H1 (cell line): ENCODE measurements at regions not wholly inside any gene's neighbourhood (a gene's known extent, or its start where the extent isn't known, plus 50 kb on each side); places are given as distances from the start of the nearest gene placed in this dataset.

Source experiments
- CTCF ChIA-PET: fragments of 300-600 bp; sonication (Branson Sonifier 250); formaldehyde crosslinking; loops from one replicate; lab custom pipeline; 2021; ENCODE audit not compliant: partially characterized antibody; lab: Charles Lee
- POLR2A ChIA-PET: fragments of 300-600 bp; sonication (Branson Sonifier 250); formaldehyde crosslinking; loops from one replicate; lab custom pipeline; 2021; ENCODE audit warnings: inconsistent platforms; ENCODE audit not compliant: partially characterized antibody; lab: Charles Lee
- DNase-seq, 2 experiments: peaks; one replicate each; pipeline versions ENCODE4 v3.0.0 to v3.0.0-alpha.2; 2010 to 2022; ENCODE audit warnings: low spot score in 2 of 2, low read depth in 1 of 2, mixed read lengths in 1 of 2
- FAIRE-seq: peaks from 2 replicates; lab custom pipeline; 2011; peaks lifted over from hg19 to GRCh38; lab: Jason Lieb, UNC
- H2AFZ ChIP-seq: 2 replicates; pipeline ENCODE4 v1.8.1; 2012; ENCODE audit warnings: low read length, inconsistent platforms
- H2AK5ac ChIP-seq: 2 replicates; pipeline ENCODE4 v1.6.1; 2013; ENCODE audit warnings: low read depth, low read length
- H2BK120ac ChIP-seq: replicated peaks from 2 replicates; pipeline ENCODE3; 2013; ENCODE audit warnings: low read depth, low read length, inconsistent platforms
- H2BK12ac ChIP-seq: 2 replicates; pipeline ENCODE4 v1.6.1; 2013; ENCODE audit warnings: low read depth, low read length
- H2BK15ac ChIP-seq: 2 replicates; pipeline ENCODE4 v1.6.1; 2013; ENCODE audit warnings: low read length
- H2BK20ac ChIP-seq: 2 replicates; pipeline ENCODE4 v1.6.1; 2013; ENCODE audit warnings: low read length
- H2BK5ac ChIP-seq: 2 replicates; pipeline ENCODE4 v1.6.1; 2013; ENCODE audit warnings: low read depth, low read length
- H3K14ac ChIP-seq: 2 replicates; pipeline ENCODE4 v1.6.1; 2013; ENCODE audit warnings: inconsistent platforms; ENCODE audit not compliant: insufficient read length
- H3K18ac ChIP-seq: 2 replicates; pipeline ENCODE4 v1.6.1; 2013; ENCODE audit warnings: low read length; ENCODE audit errors: extremely low read depth
- H3K23ac ChIP-seq: 2 replicates; pipeline ENCODE4 v1.6.1; 2013; ENCODE audit warnings: inconsistent platforms; ENCODE audit not compliant: insufficient read length
- H3K23me2 ChIP-seq: 2 replicates; pipeline ENCODE4 v1.6.1; 2013; ENCODE audit warnings: low read depth, low read length
- H3K27ac ChIP-seq: 2 replicates; pipeline ENCODE4 v1.6.1; 2011; ENCODE audit warnings: low read depth, low read length, inconsistent platforms
- H3K27me3 ChIP-seq, 4 experiments: replicated peaks in 1 of 4; 1 replicate in 1 of 4; 2 replicates in 3 of 4; pipeline versions ENCODE4 v1.6.1 to v1.8.1; 2011 to 2013; ENCODE audit warnings: low read length in 3 of 4, mild to moderate bottlenecking in 3 of 4, inconsistent platforms in 2 of 4, mixed read lengths in 2 of 4, moderate library complexity in 1 of 4; ENCODE audit not compliant: control insufficient read depth in 3 of 4, insufficient read depth in 3 of 4; ENCODE audit errors: extremely low read depth in 1 of 4
- H3K36me3 ChIP-seq, 4 experiments: 2 replicates each; pipeline versions ENCODE4 v1.6.1 to v1.8.1; 2011 to 2013; ENCODE audit warnings: mild to moderate bottlenecking in 4 of 4, low read length in 3 of 4, moderate library complexity in 2 of 4, control low read depth in 1 of 4, inconsistent platforms in 1 of 4; ENCODE audit not compliant: insufficient read depth in 4 of 4, control insufficient read depth in 2 of 4
- H3K4ac ChIP-seq: replicated peaks from 2 replicates; pipeline ENCODE3; 2013; ENCODE audit warnings: low read length, low read depth, mixed read lengths, inconsistent platforms; ENCODE audit not compliant: insufficient read length
- H3K4me1 ChIP-seq, 4 experiments: replicated peaks in 1 of 4; 1 replicate in 1 of 4; 2 replicates in 3 of 4; pipeline versions ENCODE4 v1.6.1 to v1.8.1; 2011 to 2013; ENCODE audit warnings: low read length in 3 of 4, inconsistent platforms in 2 of 4, mixed read lengths in 1 of 4; ENCODE audit not compliant: insufficient read depth in 4 of 4, control insufficient read depth in 3 of 4
- H3K4me2 ChIP-seq, 2 experiments: 2 replicates each; pipeline versions ENCODE4 v1.6.1 to v1.8.1; 2011 to 2013; ENCODE audit warnings: low read depth in 2 of 2, low read length in 2 of 2, control low read depth in 1 of 2, inconsistent platforms in 1 of 2, mild to moderate bottlenecking in 1 of 2; ENCODE audit not compliant: insufficient read depth in 1 of 2
- H3K4me3 ChIP-seq, 4 experiments: fragments of 200-600, 300-600 bp in 1 of 4; sonication (generic), shearing (Covaris generic), sonication (Bioruptor Twin) in 1 of 4; 2 replicates each; pipeline versions ENCODE4 v1.5.1 to v1.8.1; 2011 to 2016; ENCODE audit warnings: low read length in 4 of 4, low read depth in 3 of 4, control low read depth in 2 of 4, inconsistent platforms in 2 of 4, mild to moderate bottlenecking in 2 of 4, mixed read lengths in 1 of 4, moderate library complexity in 1 of 4; ENCODE audit not compliant: insufficient read depth in 2 of 4; ENCODE audit errors: extremely low read depth in 1 of 4
- H3K56ac ChIP-seq: replicated peaks from 2 replicates; pipeline ENCODE3; 2013; ENCODE audit warnings: low read depth, mild to moderate bottlenecking, mixed read lengths, low read length, inconsistent platforms; ENCODE audit not compliant: insufficient read length
- H3K79me1 ChIP-seq: 2 replicates; pipeline ENCODE4 v1.6.1; 2013; ENCODE audit warnings: low read depth, low read length, control low read depth
- H3K79me2 ChIP-seq, 2 experiments: 2 replicates each; pipeline versions ENCODE4 v1.6.1 to v1.8.1; 2012 to 2013; ENCODE audit warnings: low read length in 2 of 2, mild to moderate bottlenecking in 2 of 2, inconsistent platforms in 1 of 2; ENCODE audit not compliant: insufficient read depth in 2 of 2, control insufficient read depth in 1 of 2
- H3K9ac ChIP-seq, 4 experiments: replicated peaks in 1 of 4; 1 replicate in 1 of 4; 2 replicates in 3 of 4; pipeline versions ENCODE4 v1.6.1 to v1.8.1; 2011 to 2013; ENCODE audit warnings: low read depth in 3 of 4, low read length in 3 of 4, control low read depth in 2 of 4, mild to moderate bottlenecking in 2 of 4, moderate library complexity in 2 of 4, inconsistent platforms in 1 of 4; ENCODE audit errors: extremely low read depth in 1 of 4
- H3K9me3 ChIP-seq, 2 experiments: 2 replicates each; pipeline versions ENCODE4 v1.6.1 to v1.8.1; 2012 to 2013; ENCODE audit warnings: mild to moderate bottlenecking in 2 of 2, moderate library complexity in 2 of 2, control low read depth in 1 of 2, inconsistent platforms in 1 of 2, low read depth in 1 of 2, low read length in 1 of 2, mixed read lengths in 1 of 2; ENCODE audit not compliant: insufficient read depth in 2 of 2
- H4K20me1 ChIP-seq, 2 experiments: replicated peaks in 1 of 2; 2 replicates each; pipeline versions ENCODE3 to v1.8.1; 2011 to 2013; ENCODE audit warnings: inconsistent platforms in 2 of 2, low read length in 2 of 2, mild to moderate bottlenecking in 1 of 2; ENCODE audit not compliant: insufficient read depth in 2 of 2, control insufficient read depth in 1 of 2
- H4K5ac ChIP-seq: 2 replicates; pipeline ENCODE4 v1.6.1; 2013; ENCODE audit warnings: low read length, low read depth, mixed read lengths, inconsistent platforms; ENCODE audit not compliant: insufficient read length
- H4K8ac ChIP-seq: 2 replicates; pipeline ENCODE4 v1.8.0; 2013; ENCODE audit warnings: mild to moderate bottlenecking, moderate library complexity, low read length, inconsistent platforms; ENCODE audit not compliant: insufficient read depth; ENCODE audit errors: extremely low read depth
- H4K91ac ChIP-seq: replicated peaks from 2 replicates; pipeline ENCODE3; 2013; ENCODE audit warnings: low read length, mixed read lengths, inconsistent platforms; ENCODE audit not compliant: insufficient read length
- RBBP5 ChIP-seq: IDR thresholded peaks from 2 replicates; pipeline ENCODE4 v1.7.1; 2012; ENCODE audit warnings: low read depth, mild to moderate bottlenecking, inconsistent platforms, low read length, moderate library complexity, borderline replicate concordance
- WGBS, 2 experiments: shearing (Covaris generic) in 1 of 2; methylation state at CpG; one replicate each; pipeline versions ENCODE4 v1.1.6 to v1.1.7; 2013 to 2015; ENCODE audit warnings: low lambda C conversion rate in 2 of 2, mixed read lengths in 2 of 2, inconsistent platforms in 1 of 2, low coverage in 1 of 2, missing lambda C conversion rate in 1 of 2; ENCODE audit not compliant: insufficient replicate concordance in 2 of 2, insufficient coverage in 1 of 2, insufficient read length in 1 of 2; ENCODE audit errors: extremely low coverage in 1 of 2, missing lambda C conversion rate in 1 of 2; 5-methylcytosine and 5-hydroxymethylcytosine counted together

GRCh38 chr14:84871734-84872133, 658.2 kb upstream of the FLRT2 start:
- Histone ChIP-seq H2BK120ac (no peak overlapping the region), H3K9ac (no peak overlapping the region), H3K9me3 (no peaks in the 10 kb centered on the region), H3K27ac (no peak overlapping the region), H3K23me2 (no peaks in the 10 kb centered on the region), H3K23ac (no peak overlapping the region), H2AK5ac (no peak overlapping the region), H2BK15ac (no peak overlapping the region), H2AFZ (no peak overlapping the region), H2BK12ac (no peak overlapping the region), H3K36me3 (no peaks in the 10 kb centered on the region), H3K79me1 (no peaks in the 10 kb centered on the region), H4K20me1 (no peaks in the 10 kb centered on the region), H3K4me3 (no peak overlapping the region), H2BK20ac (no peak overlapping the region), H4K91ac (no peak overlapping the region), H4K8ac (no peak overlapping the region), H3K14ac (no peak overlapping the region), H3K18ac (no peak overlapping the region), H3K27me3 (no peaks in the 10 kb centered on the region), H3K4me1 (no peaks in the 10 kb centered on the region), H3K4me2 (no peak overlapping the region), H4K5ac (no peak overlapping the region), H3K4ac (no peak overlapping the region), H3K79me2 (no peaks in the 10 kb centered on the region), H2BK5ac (no peak overlapping the region), H3K56ac (no peak overlapping the region)
- no peak for TF ChIP-seq RBBP5
- WGBS, 2 experiments: 91 to 100% methylated on average over 1 to 2 of the region's 2 CpGs
- CTCF ChIA-PET: no interaction called here
- no peak for FAIRE-seq
- no peak for DNase-seq
- POLR2A ChIA-PET: no interaction called here
